Naive thymus-derived CD4-positive, alpha-beta T cell (primary cell): ENCODE measurements at regions not wholly inside any gene's neighbourhood (a gene's known extent, or its start where the extent isn't known, plus 50 kb on each side); places are given as distances from the start of the nearest gene placed in this dataset.
"Not testable (repeated sequence)": the region's sequence is repeated elsewhere in the genome, so short reads cannot be mapped to it uniquely, and the experiment has no call there.

Source experiments
- ATAC-seq: fragments of 150-1000 bp; cut with Tn5 transposase; 2 replicates; pipeline ENCODE4 v1.10.0; 2021; ENCODE audit warnings: mild to moderate bottlenecking, moderate library complexity
- CTCF ChIA-PET: fragments of 350-600 bp; sonication (Branson Sonifier 250); formaldehyde crosslinking; loops from one replicate; lab custom pipeline; 2021; ENCODE audit warnings: antibody characterized with exemption; lab: Charles Lee
- POLR2A ChIA-PET: fragments of 350-600 bp; sonication (Branson Sonifier 250); formaldehyde crosslinking; loops from one replicate; lab custom pipeline; 2021; ENCODE audit warnings: antibody characterized with exemption, inconsistent platforms; lab: Charles Lee
- DNase-seq, 9 donors: peaks; one replicate each; pipeline versions ENCODE4 v3.0.0 to v3.0.0-alpha.2; 2020 to 2022; ENCODE audit warnings: mixed read lengths in 1 of 9
- H3K27ac ChIP-seq: one replicate; pipeline ENCODE4 v1.7.0; 2013; ENCODE audit warnings: mild to moderate bottlenecking, low read depth, low read length, moderate library complexity
- H3K27me3 ChIP-seq, 2 donors: one replicate each; pipeline ENCODE4 v1.7.0; 2013; ENCODE audit warnings: low read length in 2 of 2, mild to moderate bottlenecking in 2 of 2, moderate library complexity in 2 of 2; ENCODE audit not compliant: control insufficient read depth in 2 of 2, insufficient read depth in 2 of 2
- H3K36me3 ChIP-seq, 3 experiments: 1 replicate in 2 of 3; 2 replicates in 1 of 3; pipeline ENCODE4 v1.7.0; 2013; ENCODE audit warnings: low read length in 3 of 3, mild to moderate bottlenecking in 3 of 3, moderate library complexity in 1 of 3; ENCODE audit not compliant: insufficient read depth in 3 of 3, control insufficient read depth in 2 of 3
- H3K4me1 ChIP-seq, 2 donors: one replicate each; pipeline ENCODE4 v1.7.0; 2013; ENCODE audit warnings: low read length in 2 of 2, mild to moderate bottlenecking in 2 of 2, moderate library complexity in 1 of 2; ENCODE audit not compliant: control insufficient read depth in 2 of 2, insufficient read depth in 2 of 2
- H3K4me3 ChIP-seq: 2 replicates; pipeline ENCODE4 v1.7.0; 2013; ENCODE audit warnings: mild to moderate bottlenecking, low read length
- H3K9me3 ChIP-seq, 3 experiments: 1 replicate in 2 of 3; 2 replicates in 1 of 3; pipeline ENCODE4 v1.7.0; 2013; ENCODE audit warnings: low read length in 3 of 3; ENCODE audit not compliant: control insufficient read depth in 2 of 3
- H3K27ac Mint-ChIP-seq, 9 donors: one replicate each; pipeline ENCODE4 v1.8.0; 2020 to 2022; ENCODE audit warnings: mixed read lengths in 9 of 9, mild to moderate bottlenecking in 8 of 9, moderate library complexity in 5 of 9, inconsistent platforms in 2 of 9
- H3K27me3 Mint-ChIP-seq, 5 donors: one replicate each; pipeline ENCODE4 v1.8.0; 2021 to 2022; ENCODE audit warnings: mixed read lengths in 5 of 5, mild to moderate bottlenecking in 1 of 5
- H3K36me3 Mint-ChIP-seq, 5 donors: one replicate each; pipeline ENCODE4 v1.8.0; 2020 to 2022; ENCODE audit warnings: mixed read lengths in 5 of 5, mild to moderate bottlenecking in 3 of 5, inconsistent platforms in 1 of 5
- H3K4me1 Mint-ChIP-seq, 7 donors: one replicate each; pipeline ENCODE4 v1.8.0; 2020 to 2022; ENCODE audit warnings: mixed read lengths in 7 of 7, mild to moderate bottlenecking in 3 of 7, inconsistent platforms in 1 of 7
- H3K4me3 Mint-ChIP-seq, 10 donors: one replicate each; pipeline ENCODE4 v1.8.0; 2020 to 2022; ENCODE audit warnings: mild to moderate bottlenecking in 10 of 10, mixed read lengths in 10 of 10, moderate library complexity in 6 of 10, inconsistent platforms in 2 of 10
- H3K9me3 Mint-ChIP-seq, 11 donors: one replicate each; pipeline ENCODE4 v1.8.0; 2020 to 2022; ENCODE audit warnings: mixed read lengths in 11 of 11, mild to moderate bottlenecking in 4 of 11, inconsistent platforms in 1 of 11, moderate library complexity in 1 of 11
- intact Hi-C, 2 donors: fragments of 100-400 bp; cut with micrococcal nuclease; formaldehyde crosslinking; loops; one replicate each; pipeline ENCODE4 v1.15.1; 2023

- Histone ChIP-seq H3K4me1 (peaks cover 0 to 61% of the 10 kb centered on the region in 2 donors), H3K4me3 (no peak overlapping the region), H3K36me3 (no peaks in the 10 kb centered on the region), H3K27ac (no peak overlapping the region), H3K9me3 (no peaks in the 10 kb centered on the region), H3K27me3 (no peaks in the 10 kb centered on the region)
- ATAC-seq: peak; percentile 3
- Mint-ChIP-seq H3K36me3 (peaks cover 0 to 4% (median 0%) of the 10 kb centered on the region in 5 donors), H3K9me3 (peaks cover 0 to 2% (median 0%) of the 10 kb centered on the region in 11 donors), H3K27me3 (peaks cover 0 to 29% (median 21%) of the 10 kb centered on the region in 5 donors), H3K27ac (peak overlapping the region in 1 of 9 donors; percentile 85), H3K4me1 (peaks cover 0 to 39% (median 9%) of the 10 kb centered on the region in 7 donors), H3K4me3 (peak overlapping the region in 1 of 10 donors; percentile 74)
- peak in 2 of 9 donors; percentile 6 to 20 for DNase-seq
- intact Hi-C loops: no loop called here
- ChIA-PET POLR2A (interaction anchor here (0.6 kb wide), 2 partner anchors 20 to 516 kb away, joined by 3 to 5 read pairs; no protein-coding TSS in a partner anchor), CTCF (interaction anchor here (0.6 kb wide), 1 partner anchor 28 kb away, joined by 3 read pairs; no protein-coding TSS in a partner anchor)
These were observed 330.9 kb downstream of the TMEM121 start for GRCh38 chr14:105857220-105857825.

GRCh38 chr14:105857826-105858675 lies 331.7 kb downstream of the TMEM121 start:
- no peaks in the 10 kb centered on the region for H3K27me3 ChIP-seq
- peaks cover 0 to 47% (median 14%) of the 10 kb centered on the region in 7 donors for H3K4me1 Mint-ChIP-seq
- H3K4me3 Mint-ChIP-seq: peak overlapping the region in 1 of 10 donors; percentile 74
- POLR2A ChIA-PET: interaction anchor here (0.6 kb wide), 1 partner anchor 515 kb away, joined by 5 read pairs; no protein-coding TSS in a partner anchor
- peak overlapping the region in 1 of 9 donors; percentile 85 for H3K27ac Mint-ChIP-seq
- intact Hi-C loops: no loop called here
- no peaks in the 10 kb centered on the region for H3K9me3 ChIP-seq
- H3K27ac ChIP-seq: no peak overlapping the region
- no peaks in the 10 kb centered on the region for H3K36me3 ChIP-seq
- H3K36me3 Mint-ChIP-seq: peaks cover 0 to 4% (median 0%) of the 10 kb centered on the region in 5 donors
- CTCF ChIA-PET: interaction anchor here (0.6 kb wide), 2 partner anchors 28 to 557 kb away, joined by 3 read pairs; partner anchors contain the start of gene BRF1
- peak; percentile 33 for ATAC-seq
- peaks cover 0 to 36% (median 28%) of the 10 kb centered on the region in 5 donors for H3K27me3 Mint-ChIP-seq
- DNase-seq: peak in 1 of 9 donors; percentile 23
- H3K4me3 ChIP-seq: no peak overlapping the region
- H3K9me3 Mint-ChIP-seq: peaks cover 0 to 2% (median 0%) of the 10 kb centered on the region in 11 donors
- peaks cover 0 to 63% of the 10 kb centered on the region in 2 donors for H3K4me1 ChIP-seq

- Mint-ChIP-seq H3K4me1 (peaks cover 0 to 49% (median 14%) of the 10 kb centered on the region in 7 donors), H3K4me3 (peak overlapping the region in 1 of 10 donors; percentile 57), H3K27me3 (peaks cover 0 to 39% (median 33%) of the 10 kb centered on the region in 5 donors), H3K9me3 (peaks cover 0 to 2% (median 0%) of the 10 kb centered on the region in 11 donors), H3K27ac (peak overlapping the region in 1 of 9 donors; percentile 85), H3K36me3 (peaks cover 0 to 4% (median 0%) of the 10 kb centered on the region in 5 donors)
- Histone ChIP-seq H3K27ac (no peak overlapping the region), H3K36me3 (no peaks in the 10 kb centered on the region), H3K4me1 (peaks cover 0 to 63% of the 10 kb centered on the region in 2 donors), H3K27me3 (no peaks in the 10 kb centered on the region), H3K4me3 (no peak overlapping the region), H3K9me3 (no peaks in the 10 kb centered on the region)
- POLR2A ChIA-PET: no interaction called here
- ATAC-seq (peak; percentile 7), DNase-seq (peak in 1 of 9 donors; percentile 19)
- intact Hi-C loops: no loop called here
- CTCF ChIA-PET: interaction anchor here (0.6 kb wide), 1 partner anchor 558 kb away, joined by 3 read pairs; the partner anchor contains the start of gene BRF1
These were observed 332.3 kb downstream of the TMEM121 start for GRCh38 chr14:105858676-105859025.

GRCh38 chr14:105859073-105859716 lies 332.8 kb downstream of the TMEM121 start:
- intact Hi-C loops: not testable (repeated sequence)

GRCh38 chr14:105859717-105860614 lies 333.6 kb downstream of the TMEM121 start:
- Histone ChIP-seq H3K4me3 (no peak overlapping the region), H3K9me3 (no peaks in the 10 kb centered on the region), H3K27ac (no peak overlapping the region), H3K4me1 (peaks cover 0 to 60% of the 10 kb centered on the region in 2 donors), H3K27me3 (no peaks in the 10 kb centered on the region), H3K36me3 (no peaks in the 10 kb centered on the region)
- ATAC-seq (peak; percentile 43), DNase-seq (peak in 2 of 9 donors; percentile 5 to 25)
- intact Hi-C loops: loop anchor here in 1 of 2 donors (10.0 kb wide), 1 partner anchor 155 kb away; no protein-coding TSS in a partner anchor
- Mint-ChIP-seq H3K9me3 (peaks cover 0 to 2% (median 0%) of the 10 kb centered on the region in 11 donors), H3K27ac (peak overlapping the region in 1 of 9 donors; percentile 89), H3K4me3 (peak overlapping the region in 1 of 10 donors; percentile 65), H3K36me3 (peaks cover 0 to 2% (median 0%) of the 10 kb centered on the region in 5 donors), H3K27me3 (peaks cover 0 to 47% (median 41%) of the 10 kb centered on the region in 5 donors), H3K4me1 (peaks cover 0 to 49% (median 14%) of the 10 kb centered on the region in 7 donors)
- ChIA-PET CTCF (no interaction called here), POLR2A (no interaction called here)

More at GRCh38 chr14:105859073-105859716, 332.8 kb downstream of the TMEM121 start:
- peak in 1 of 9 donors; percentile 20 for DNase-seq
- H3K36me3 ChIP-seq, H3K27me3 ChIP-seq, H3K27ac ChIP-seq, H3K36me3 Mint-ChIP-seq, POLR2A ChIA-PET, H3K4me3 ChIP-seq, H3K9me3 ChIP-seq, H3K9me3 Mint-ChIP-seq, CTCF ChIA-PET: not testable (repeated sequence)
- Mint-ChIP-seq H3K4me1 (peaks cover 0 to 49% (median 14%) of the 10 kb centered on the region in 7 donors), H3K4me3 (peak overlapping the region in 1 of 10 donors; percentile 65), H3K27ac (peak overlapping the region in 1 of 9 donors; percentile 85), H3K27me3 (peaks cover 0 to 42% (median 38%) of the 10 kb centered on the region in 5 donors)
- H3K4me1 ChIP-seq: peaks cover 0 to 63% of the 10 kb centered on the region in 2 donors
- ATAC-seq: peak; percentile 9
